Testis (tissue), 2 donors: ENCODE measurements at regions not wholly inside any gene's neighbourhood (a gene's known extent, or its start where the extent isn't known, plus 50 kb on each side); places are given as distances from the start of the nearest gene placed in this dataset.

ENCODE experiments used
- DNase-seq: peaks from one replicate; pipeline ENCODE4 v3.0.0-alpha.2; 2019
- H3K27ac ChIP-seq, 2 donors: fragments of 200-600 bp; sonication (generic); one replicate each; pipeline ENCODE4 v1.5.1; 2019
- H3K27me3 ChIP-seq: fragments of 200-600 bp; sonication (generic); one replicate; pipeline ENCODE4 v1.5.1; 2019
- H3K36me3 ChIP-seq: fragments of 200-600 bp; sonication (generic); one replicate; pipeline ENCODE4 v1.5.1; 2017; ENCODE audit warnings: low read depth; ENCODE audit errors: missing control alignments
- H3K4me1 ChIP-seq: fragments of 200-600 bp; sonication (generic); one replicate; pipeline ENCODE4 v1.5.1; 2019
- H3K4me3 ChIP-seq, 2 donors: fragments of 200-600 bp; sonication (generic); one replicate each; pipeline ENCODE4 v1.5.1; 2017 to 2019
- H3K9me3 ChIP-seq: fragments of 200-600 bp; sonication (generic); one replicate; pipeline ENCODE4 v1.5.1; 2017
- POLR2A ChIP-seq: fragments of 450-650 bp; IDR thresholded peaks from one replicate; pipeline ENCODE4 v1.6.1; 2017; ENCODE audit warnings: antibody characterized with exemption, mild to moderate bottlenecking, moderate library complexity
- whole genome bisulfite sequencing, 2 donors: methylation state at CpG; one replicate each; pipeline ENCODE4 v1.1.5; 2018; 5-methylcytosine and 5-hydroxymethylcytosine counted together
- intact Hi-C: fragments of 100-400 bp; cut with DNase I; formaldehyde crosslinking; loops from one replicate; pipeline ENCODE4 v1.15.1; 2023; ENCODE audit warnings: low total_unique reads
- TF ChIP-seq, protein P1 (sequence below), 3 experiments: fragments of 450-650 bp in 2 of 3; fragments of 200-600 bp in 1 of 3; sonication (generic) in 1 of 3; IDR thresholded peaks; one replicate each; pipeline ENCODE4 v1.5.1; 2016 to 2019; ENCODE audit warnings: antibody characterized with exemption in 3 of 3, mild to moderate bottlenecking in 2 of 3, moderate library complexity in 1 of 3

DNA sequence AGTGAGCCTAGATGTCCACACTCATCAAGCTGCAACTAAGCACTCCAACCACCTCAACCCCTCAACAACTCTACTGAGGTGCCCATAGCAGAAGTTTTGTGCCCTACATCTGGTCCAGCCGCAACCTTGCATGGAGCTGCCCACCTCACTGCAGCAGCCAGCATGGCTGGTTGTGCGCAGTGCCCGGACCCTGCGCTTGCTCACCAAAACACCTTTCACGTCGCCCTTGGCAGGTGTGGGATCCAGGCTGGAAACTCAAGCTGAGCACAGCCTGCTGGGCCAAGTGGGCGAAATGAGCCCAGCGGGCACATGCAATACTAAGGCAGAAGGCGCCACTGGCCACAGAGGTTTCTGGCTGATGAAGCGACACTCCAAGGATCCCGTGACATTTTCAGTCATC lies 902.4 kb downstream of the TBC1D32 start:
- intact Hi-C loops = no loop called here
- TF ChIP-seq, protein P1, sequence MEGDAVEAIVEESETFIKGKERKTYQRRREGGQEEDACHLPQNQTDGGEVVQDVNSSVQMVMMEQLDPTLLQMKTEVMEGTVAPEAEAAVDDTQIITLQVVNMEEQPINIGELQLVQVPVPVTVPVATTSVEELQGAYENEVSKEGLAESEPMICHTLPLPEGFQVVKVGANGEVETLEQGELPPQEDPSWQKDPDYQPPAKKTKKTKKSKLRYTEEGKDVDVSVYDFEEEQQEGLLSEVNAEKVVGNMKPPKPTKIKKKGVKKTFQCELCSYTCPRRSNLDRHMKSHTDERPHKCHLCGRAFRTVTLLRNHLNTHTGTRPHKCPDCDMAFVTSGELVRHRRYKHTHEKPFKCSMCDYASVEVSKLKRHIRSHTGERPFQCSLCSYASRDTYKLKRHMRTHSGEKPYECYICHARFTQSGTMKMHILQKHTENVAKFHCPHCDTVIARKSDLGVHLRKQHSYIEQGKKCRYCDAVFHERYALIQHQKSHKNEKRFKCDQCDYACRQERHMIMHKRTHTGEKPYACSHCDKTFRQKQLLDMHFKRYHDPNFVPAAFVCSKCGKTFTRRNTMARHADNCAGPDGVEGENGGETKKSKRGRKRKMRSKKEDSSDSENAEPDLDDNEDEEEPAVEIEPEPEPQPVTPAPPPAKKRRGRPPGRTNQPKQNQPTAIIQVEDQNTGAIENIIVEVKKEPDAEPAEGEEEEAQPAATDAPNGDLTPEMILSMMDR (IDR thresholded peaks at IDR 0.05) = no peak
- no peak for TF ChIP-seq POLR2A

DNA sequence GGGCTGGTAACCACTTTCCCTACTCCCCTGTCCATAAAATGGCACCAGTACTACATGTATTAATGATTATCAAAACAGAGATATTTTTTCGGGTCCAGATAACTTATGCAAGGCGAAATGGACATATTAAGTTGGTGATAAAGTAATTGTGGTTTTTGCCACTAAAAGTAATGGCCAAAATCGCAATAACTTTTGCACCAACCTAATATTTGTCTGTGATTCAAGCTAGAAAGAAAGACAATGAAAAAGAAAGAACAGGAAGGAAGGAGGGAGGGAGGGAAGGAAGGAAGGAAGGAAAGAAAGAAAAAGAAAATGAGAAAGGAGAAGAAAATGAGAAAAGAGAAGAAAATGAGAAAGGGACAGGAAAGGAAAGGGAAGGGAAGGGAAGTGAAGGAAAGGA lies 922.9 kb downstream of the TBC1D32 start:
- intact Hi-C loops = no loop called here
- DNase-seq = no peak
- no peaks in the 10 kb centered on the region for H3K9me3 ChIP-seq
- H3K36me3 ChIP-seq = no peaks in the 10 kb centered on the region
- H3K4me3 ChIP-seq = no peak overlapping the region
- WGBS, 2 donors = 80 to 83% methylated on average over 3 of the region's 3 CpGs
- H3K27me3 ChIP-seq = no peaks in the 10 kb centered on the region
- no peak for TF ChIP-seq POLR2A
- TF ChIP-seq, protein P1 (IDR thresholded peaks at IDR 0.05) = no peak
- no peak overlapping the region for H3K27ac ChIP-seq
- H3K4me1 ChIP-seq = no peaks in the 10 kb centered on the region

More for the DNA sequence above, 902.4 kb downstream of the TBC1D32 start:
- Histone ChIP-seq H3K4me3 (no peak overlapping the region), H3K4me1 (no peaks in the 10 kb centered on the region), H3K27ac (no peak overlapping the region), H3K9me3 (no peaks in the 10 kb centered on the region), H3K36me3 (no peaks in the 10 kb centered on the region), H3K27me3 (no peaks in the 10 kb centered on the region)
- DNase-seq = no peak
- 88 to 89% methylated on average over 6 to 11 of the region's 11 CpGs for WGBS, 2 donors

DNA sequence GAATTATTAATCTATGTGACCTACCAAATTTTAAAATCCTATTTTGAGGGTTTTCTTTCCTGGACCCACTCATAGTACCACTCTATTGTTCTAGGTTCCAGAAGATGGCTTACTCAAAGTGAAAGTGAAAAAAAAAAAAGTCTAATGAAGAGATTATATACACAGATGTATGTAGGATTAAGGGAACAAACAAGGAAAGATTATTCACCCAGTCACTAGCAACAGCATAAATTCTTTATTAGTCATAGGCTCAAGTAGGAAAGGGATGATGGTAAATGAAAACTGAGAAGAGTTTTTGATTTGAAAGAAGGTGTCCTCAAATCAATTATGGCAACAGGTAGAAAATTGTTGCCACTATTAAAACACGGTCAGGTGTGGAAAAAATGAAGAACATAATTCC lies 923.7 kb downstream of the TBC1D32 start:
- no peaks in the 10 kb centered on the region for H3K27me3 ChIP-seq
- 78 to 85% methylated on average over 1 of the region's 1 CpG for WGBS, 2 donors
- H3K4me3 ChIP-seq = no peak overlapping the region
- intact Hi-C loops = no loop called here
- H3K36me3 ChIP-seq = no peaks in the 10 kb centered on the region
- H3K9me3 ChIP-seq = no peaks in the 10 kb centered on the region
- TF ChIP-seq POLR2A = no peak
- TF ChIP-seq, protein P1 (IDR thresholded peaks at IDR 0.05) = no peak
- no peak overlapping the region for H3K27ac ChIP-seq
- DNase-seq = no peak
- H3K4me1 ChIP-seq = no peaks in the 10 kb centered on the region

DNA sequence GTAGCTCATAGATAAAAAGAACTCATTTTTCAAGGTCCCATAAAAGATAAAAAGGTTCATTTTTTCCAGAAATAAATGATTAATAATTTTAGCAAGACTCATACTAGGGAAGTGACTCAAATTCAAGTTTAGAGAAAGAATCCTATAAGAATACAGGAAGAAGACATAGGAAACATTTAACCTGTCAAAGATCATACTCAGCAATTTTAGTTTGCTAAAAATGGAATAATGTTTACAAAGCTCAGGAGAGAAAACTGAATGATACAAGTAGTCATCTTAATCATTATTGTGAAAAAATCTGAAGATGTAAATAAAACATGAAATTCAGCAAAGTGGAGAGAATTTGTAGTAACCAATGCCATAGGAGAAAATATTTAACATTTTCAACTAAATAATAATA lies 926.6 kb downstream of the TBC1D32 start:
- TF ChIP-seq, protein P1 (IDR thresholded peaks at IDR 0.05) = no peak
- TF ChIP-seq POLR2A = no peak
- Histone ChIP-seq H3K27me3 (no peaks in the 10 kb centered on the region), H3K36me3 (no peaks in the 10 kb centered on the region), H3K9me3 (no peaks in the 10 kb centered on the region), H3K4me1 (no peaks in the 10 kb centered on the region), H3K4me3 (no peak overlapping the region), H3K27ac (no peak overlapping the region)
- intact Hi-C loops = no loop called here
- no peak for DNase-seq

DNA sequence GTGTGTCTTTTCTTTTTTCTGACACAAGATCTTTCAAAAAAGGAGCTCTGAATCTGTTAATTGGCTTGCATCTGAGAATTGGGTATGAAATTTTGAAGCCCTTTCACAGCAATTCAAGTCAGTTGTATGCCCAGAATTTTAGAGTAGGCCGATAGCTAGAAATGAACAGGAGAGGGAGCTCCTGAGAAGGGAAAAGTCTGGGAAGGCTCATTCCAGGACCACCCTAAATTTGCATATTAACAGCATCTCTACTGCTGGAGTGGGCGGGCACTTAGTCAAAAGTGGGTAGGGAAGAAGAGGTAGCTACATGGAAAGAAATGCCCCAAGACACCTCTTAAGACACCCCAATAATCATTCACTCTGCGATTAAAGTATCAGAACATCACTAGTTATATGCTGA lies 928.3 kb downstream of the TBC1D32 start:
- Histone ChIP-seq H3K27ac (no peak overlapping the region), H3K9me3 (no peaks in the 10 kb centered on the region), H3K4me3 (no peak overlapping the region), H3K27me3 (no peaks in the 10 kb centered on the region), H3K4me1 (no peaks in the 10 kb centered on the region), H3K36me3 (no peaks in the 10 kb centered on the region)
- no peak for TF ChIP-seq POLR2A
- TF ChIP-seq, protein P1 (IDR thresholded peaks at IDR 0.05) = no peak
- DNase-seq = no peak
- 42 to 59% methylated on average over 3 of the region's 3 CpGs for WGBS, 2 donors
- intact Hi-C loops = no loop called here
